ENCODE measurements at regions not wholly inside any gene's neighbourhood (a gene's known extent, or its start where the extent isn't known, plus 50 kb on each side); places are given as distances from the start of the nearest gene placed in this dataset.

DNA sequence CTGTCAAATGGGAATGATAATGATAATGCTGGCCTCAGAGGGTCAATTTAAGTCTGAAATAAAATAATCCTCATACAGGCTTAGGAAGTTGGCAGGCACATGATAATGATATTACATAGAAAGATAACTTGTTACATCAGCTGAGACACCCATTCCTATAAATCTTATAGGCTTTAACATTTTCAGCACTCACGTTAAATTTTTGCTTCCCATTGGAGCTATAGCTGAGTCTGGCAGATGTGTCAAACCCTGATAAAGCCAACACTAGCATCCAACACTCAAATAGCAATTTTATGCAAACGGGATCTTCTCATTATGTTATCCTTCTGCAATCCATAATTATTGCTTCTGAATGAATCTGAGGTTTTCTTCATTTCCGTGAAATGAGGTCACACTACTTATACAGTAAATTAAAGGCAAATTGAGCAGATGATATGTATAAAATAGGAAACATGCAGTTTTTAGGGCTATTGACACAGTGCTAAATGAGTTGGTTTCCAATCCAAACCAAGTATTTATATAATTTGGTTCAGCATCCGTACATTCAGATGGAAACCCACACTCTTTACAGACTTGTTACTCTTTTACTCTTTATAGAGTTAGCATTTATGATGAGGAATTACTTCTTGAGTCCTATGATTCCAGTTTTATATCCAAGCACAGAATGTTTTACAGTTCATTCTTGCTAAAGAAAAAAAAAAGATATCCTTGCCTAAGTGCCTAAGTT lies 481.6 kb downstream of the BTBD3 start:
- Histone ChIP-seq H3K4me3 (no peak overlapping the region), H3K36me3 (no peaks in the 10 kb centered on the region), H3K27ac (no peak overlapping the region), H3K4me1 (ENCODE audit: insufficient read depth) (no peaks in the 10 kb centered on the region), H3K9me3 (no peaks in the 10 kb centered on the region), H3K27me3 (no peaks in the 10 kb centered on the region)
- TF ChIP-seq EP300 (IDR thresholded peaks at IDR 0.05) (no peak), POLR2A (IDR thresholded peaks at IDR 0.05) (no peak)
- TF ChIP-seq, protein P1, sequence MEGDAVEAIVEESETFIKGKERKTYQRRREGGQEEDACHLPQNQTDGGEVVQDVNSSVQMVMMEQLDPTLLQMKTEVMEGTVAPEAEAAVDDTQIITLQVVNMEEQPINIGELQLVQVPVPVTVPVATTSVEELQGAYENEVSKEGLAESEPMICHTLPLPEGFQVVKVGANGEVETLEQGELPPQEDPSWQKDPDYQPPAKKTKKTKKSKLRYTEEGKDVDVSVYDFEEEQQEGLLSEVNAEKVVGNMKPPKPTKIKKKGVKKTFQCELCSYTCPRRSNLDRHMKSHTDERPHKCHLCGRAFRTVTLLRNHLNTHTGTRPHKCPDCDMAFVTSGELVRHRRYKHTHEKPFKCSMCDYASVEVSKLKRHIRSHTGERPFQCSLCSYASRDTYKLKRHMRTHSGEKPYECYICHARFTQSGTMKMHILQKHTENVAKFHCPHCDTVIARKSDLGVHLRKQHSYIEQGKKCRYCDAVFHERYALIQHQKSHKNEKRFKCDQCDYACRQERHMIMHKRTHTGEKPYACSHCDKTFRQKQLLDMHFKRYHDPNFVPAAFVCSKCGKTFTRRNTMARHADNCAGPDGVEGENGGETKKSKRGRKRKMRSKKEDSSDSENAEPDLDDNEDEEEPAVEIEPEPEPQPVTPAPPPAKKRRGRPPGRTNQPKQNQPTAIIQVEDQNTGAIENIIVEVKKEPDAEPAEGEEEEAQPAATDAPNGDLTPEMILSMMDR (IDR thresholded peaks at IDR 0.05): no peak
- intact Hi-C loops (cut with DNase I): no loop called here
- DNase-seq: no peak
- 65 to 78% (median 74%) methylated on average over 4 of the region's 4 CpGs for WGBS, 3 donors

DNA sequence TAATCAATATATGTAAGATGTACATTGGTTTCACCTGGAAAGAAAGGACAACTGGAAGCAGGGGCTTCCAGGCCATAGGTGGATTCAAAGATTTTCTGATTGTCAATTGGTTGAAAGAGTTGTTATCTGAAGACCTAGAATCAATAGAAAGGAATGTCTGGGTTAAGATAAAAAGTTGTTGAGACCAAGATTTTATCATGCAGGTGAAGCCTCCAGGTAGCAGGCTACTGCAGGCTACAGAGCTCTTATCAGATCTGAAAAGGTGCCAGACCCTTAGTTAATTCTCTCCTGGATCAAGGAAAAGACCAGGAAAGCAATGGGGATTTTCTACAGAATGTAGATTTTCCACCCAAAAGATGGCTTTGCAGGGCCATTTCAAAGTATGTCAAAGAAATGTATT lies 487.2 kb downstream of the BTBD3 start:
- intact Hi-C loops (cut with DNase I): no loop called here
- H3K27me3 ChIP-seq: no peaks in the 10 kb centered on the region
- TF ChIP-seq, protein P1 (IDR thresholded peaks at IDR 0.05): no peak
- TF ChIP-seq EP300 (IDR thresholded peaks at IDR 0.05): no peak
- TF ChIP-seq POLR2A (IDR thresholded peaks at IDR 0.05): no peak
- no peaks in the 10 kb centered on the region for H3K4me1 ChIP-seq (ENCODE audit: insufficient read depth)
- H3K36me3 ChIP-seq: no peaks in the 10 kb centered on the region
- H3K9me3 ChIP-seq: no peaks in the 10 kb centered on the region
- no peak overlapping the region for H3K27ac ChIP-seq
- DNase-seq: no peak
- H3K4me3 ChIP-seq: no peak overlapping the region

DNA sequence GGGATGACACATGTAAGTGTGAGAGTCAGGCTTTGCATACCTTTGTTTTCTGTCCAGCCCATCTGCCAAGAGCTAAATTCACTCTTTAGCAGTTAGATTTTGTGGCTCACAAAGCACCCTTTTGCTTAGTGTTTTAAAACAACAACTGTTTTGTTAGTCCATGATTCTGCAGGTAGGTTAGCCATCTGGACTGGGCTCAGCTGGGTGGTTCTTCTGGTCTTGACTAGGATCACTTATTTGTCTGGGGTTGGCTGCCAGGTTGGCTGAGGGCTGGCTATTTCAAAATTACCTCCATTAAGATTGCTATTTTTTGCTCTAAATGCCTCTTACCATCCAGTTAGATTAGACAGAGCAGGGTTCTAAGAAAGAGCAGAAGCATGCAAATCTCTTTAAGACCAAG lies 489.3 kb downstream of the BTBD3 start:
- no peak overlapping the region for H3K4me3 ChIP-seq
- no peaks in the 10 kb centered on the region for H3K4me1 ChIP-seq (ENCODE audit: insufficient read depth)
- H3K9me3 ChIP-seq: no peaks in the 10 kb centered on the region
- intact Hi-C loops (cut with DNase I): no loop called here
- no peak for DNase-seq
- TF ChIP-seq, protein P1 (IDR thresholded peaks at IDR 0.05): no peak
- TF ChIP-seq EP300 (IDR thresholded peaks at IDR 0.05): no peak
- TF ChIP-seq POLR2A (IDR thresholded peaks at IDR 0.05): no peak
- no peaks in the 10 kb centered on the region for H3K27me3 ChIP-seq
- H3K36me3 ChIP-seq: no peaks in the 10 kb centered on the region
- no peak overlapping the region for H3K27ac ChIP-seq

DNA sequence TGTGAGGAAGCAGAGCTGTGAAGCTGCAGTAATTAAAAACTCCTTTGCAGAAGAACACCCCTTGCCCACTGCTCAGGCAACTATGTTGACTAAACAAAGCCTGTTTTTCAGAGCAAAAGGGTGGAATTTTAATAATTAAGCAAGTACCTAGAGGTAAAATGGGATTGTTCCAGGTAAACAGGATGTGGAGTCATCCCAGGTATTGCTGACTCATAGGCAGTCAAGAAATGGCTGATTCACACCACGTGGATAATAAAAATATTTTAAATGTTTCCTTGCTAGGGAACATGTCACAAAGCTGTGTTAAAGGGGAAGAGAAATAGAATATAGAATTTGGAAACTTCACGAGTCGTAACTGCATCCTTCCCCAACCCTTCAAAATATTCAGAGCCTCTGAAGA lies 491.8 kb downstream of the BTBD3 start:
- intact Hi-C loops (cut with DNase I): no loop called here
- Histone ChIP-seq H3K27me3 (no peaks in the 10 kb centered on the region), H3K36me3 (no peaks in the 10 kb centered on the region), H3K4me1 (ENCODE audit: insufficient read depth) (no peaks in the 10 kb centered on the region), H3K9me3 (no peaks in the 10 kb centered on the region), H3K27ac (no peak overlapping the region), H3K4me3 (no peak overlapping the region)
- 50 to 89% (median 70%) methylated on average over 3 of the region's 3 CpGs for WGBS, 3 donors
- no peak for DNase-seq
- TF ChIP-seq POLR2A (IDR thresholded peaks at IDR 0.05) (no peak), EP300 (IDR thresholded peaks at IDR 0.05) (no peak)
- TF ChIP-seq, protein P1 (IDR thresholded peaks at IDR 0.05): no peak
